GM23248 (cell line): ENCODE measurements at regions not wholly inside any gene's neighbourhood (a gene's known extent, or its start where the extent isn't known, plus 50 kb on each side); places are given as distances from the start of the nearest gene placed in this dataset.

ENCODE experiments used
- EZH2 ChIP-seq: fragments of 200-600 bp; sonication (generic); IDR thresholded peaks from 2 replicates; pipeline ENCODE4 v1.6.1; 2018; ENCODE audit warnings: antibody characterized with exemption, mild to moderate bottlenecking; ENCODE audit not compliant: insufficient read depth, poor library complexity, severe bottlenecking
- EZH2phosphoT487 ChIP-seq: fragments of 200-600 bp; sonication (generic); IDR thresholded peaks from 2 replicates; pipeline ENCODE4 v1.6.1; 2018; ENCODE audit warnings: antibody characterized with exemption, moderate library complexity, mild to moderate bottlenecking, low read depth; ENCODE audit not compliant: insufficient read depth

DNA sequence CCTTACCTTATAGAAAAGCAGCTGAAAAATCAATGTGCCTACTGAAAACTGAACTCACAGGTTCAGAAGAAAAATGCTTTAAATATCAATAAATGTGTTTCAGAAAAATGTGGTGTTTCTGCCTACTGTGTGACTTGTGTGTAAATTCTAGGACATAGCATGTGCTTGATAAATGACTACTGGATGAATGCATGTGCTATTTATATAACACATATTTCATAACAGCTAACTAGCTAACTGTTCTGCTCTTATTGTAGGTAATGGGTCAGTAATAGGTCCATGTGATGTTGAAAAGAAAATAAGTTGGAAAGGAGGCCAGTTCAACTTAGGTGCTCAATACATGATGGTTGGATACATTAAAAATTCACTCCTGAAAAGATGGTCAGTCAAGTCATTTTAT lies 993.0 kb upstream of the LCORL start:
- TF ChIP-seq EZH2: no peak
- no peak for TF ChIP-seq EZH2phosphoT487
